ENCODE measurements at regions not wholly inside any gene's neighbourhood (a gene's known extent, or its start where the extent isn't known, plus 50 kb on each side); places are given as distances from the start of the nearest gene placed in this dataset.

GRCh38 chr2:236718207-236718992, 148.8 kb downstream of the ACKR3 start:
- no peak for DNase-seq

- no peak for DNase-seq
These were observed 149.6 kb downstream of the ACKR3 start for GRCh38 chr2:236719192-236719635.

- DNase-seq = no peak
These were observed 151.4 kb downstream of the ACKR3 start for GRCh38 chr2:236720974-236721540.

GRCh38 chr2:236724200-236724599, 154.6 kb downstream of the ACKR3 start:
- no peak for DNase-seq

- DNase-seq = no peak
These were observed 157.3 kb downstream of the ACKR3 start for GRCh38 chr2:236726701-236727450.

GRCh38 chr2:236728916-236729670, 159.5 kb downstream of the ACKR3 start:
- DNase-seq = no peak

- DNase-seq = no peak
These were observed 160.8 kb downstream of the ACKR3 start for GRCh38 chr2:236730393-236730792.

- DNase-seq = peak; percentile 75
These were observed 162.3 kb downstream of the ACKR3 start for GRCh38 chr2:236731767-236732580.

GRCh38 chr2:236733156-236733555, 163.5 kb downstream of the ACKR3 start:
- DNase-seq = no peak

GRCh38 chr2:236735825-236736238, 166.2 kb downstream of the ACKR3 start:
- DNase-seq = no peak

GRCh38 chr2:236738030-236738429, 168.4 kb downstream of the ACKR3 start:
- DNase-seq = no peak

GRCh38 chr2:236738896-236739295, 169.3 kb downstream of the ACKR3 start:
- DNase-seq = no peak

- no peak for DNase-seq
These were observed 170.0 kb downstream of the ACKR3 start for GRCh38 chr2:236739663-236740062.

- no peak for DNase-seq
These were observed 170.9 kb downstream of the ACKR3 start for GRCh38 chr2:236740506-236740905.

- no peak for DNase-seq
These were observed 173.7 kb downstream of the ACKR3 start for GRCh38 chr2:236743039-236743920.

- DNase-seq = no peak
These were observed 174.3 kb downstream of the ACKR3 start for GRCh38 chr2:236743921-236744280.

GRCh38 chr2:236744281-236744705, 174.7 kb downstream of the ACKR3 start:
- DNase-seq = no peak

GRCh38 chr2:236744716-236745115, 175.1 kb downstream of the ACKR3 start:
- no peak for DNase-seq

- DNase-seq = no peak
These were observed 176.0 kb downstream of the ACKR3 start for GRCh38 chr2:236745420-236746210.

- DNase-seq = no peak
These were observed 177.2 kb downstream of the ACKR3 start for GRCh38 chr2:236746833-236747232.

Data from hindlimb muscle (tissue), 1 donor.